ENCODE measurements at regions not wholly inside any gene's neighbourhood (a gene's known extent, or its start where the extent isn't known, plus 50 kb on each side); places are given as distances from the start of the nearest gene placed in this dataset.

GRCh38 chr1:244758708-244759107 is 76.8 kb upstream of the COX20 start:
- TF ChIP-seq, protein P1, sequence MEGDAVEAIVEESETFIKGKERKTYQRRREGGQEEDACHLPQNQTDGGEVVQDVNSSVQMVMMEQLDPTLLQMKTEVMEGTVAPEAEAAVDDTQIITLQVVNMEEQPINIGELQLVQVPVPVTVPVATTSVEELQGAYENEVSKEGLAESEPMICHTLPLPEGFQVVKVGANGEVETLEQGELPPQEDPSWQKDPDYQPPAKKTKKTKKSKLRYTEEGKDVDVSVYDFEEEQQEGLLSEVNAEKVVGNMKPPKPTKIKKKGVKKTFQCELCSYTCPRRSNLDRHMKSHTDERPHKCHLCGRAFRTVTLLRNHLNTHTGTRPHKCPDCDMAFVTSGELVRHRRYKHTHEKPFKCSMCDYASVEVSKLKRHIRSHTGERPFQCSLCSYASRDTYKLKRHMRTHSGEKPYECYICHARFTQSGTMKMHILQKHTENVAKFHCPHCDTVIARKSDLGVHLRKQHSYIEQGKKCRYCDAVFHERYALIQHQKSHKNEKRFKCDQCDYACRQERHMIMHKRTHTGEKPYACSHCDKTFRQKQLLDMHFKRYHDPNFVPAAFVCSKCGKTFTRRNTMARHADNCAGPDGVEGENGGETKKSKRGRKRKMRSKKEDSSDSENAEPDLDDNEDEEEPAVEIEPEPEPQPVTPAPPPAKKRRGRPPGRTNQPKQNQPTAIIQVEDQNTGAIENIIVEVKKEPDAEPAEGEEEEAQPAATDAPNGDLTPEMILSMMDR (IDR thresholded peaks at IDR 0.05): no peak
- TF ChIP-seq POLR2A (IDR thresholded peaks at IDR 0.05): no peak
